ENCODE measurements at regions not wholly inside any gene's neighbourhood (a gene's known extent, or its start where the extent isn't known, plus 50 kb on each side); places are given as distances from the start of the nearest gene placed in this dataset.
"Not testable (repeated sequence)": the region's sequence is repeated elsewhere in the genome, so short reads cannot be mapped to it uniquely, and the experiment has no call there.

GRCh38 chrX:768596-768995 lies 138.0 kb downstream of the SHOX start:
- ChIA-PET POLR2A (no interaction called here), CTCF (no interaction called here)
- TF ChIP-seq, protein P1, sequence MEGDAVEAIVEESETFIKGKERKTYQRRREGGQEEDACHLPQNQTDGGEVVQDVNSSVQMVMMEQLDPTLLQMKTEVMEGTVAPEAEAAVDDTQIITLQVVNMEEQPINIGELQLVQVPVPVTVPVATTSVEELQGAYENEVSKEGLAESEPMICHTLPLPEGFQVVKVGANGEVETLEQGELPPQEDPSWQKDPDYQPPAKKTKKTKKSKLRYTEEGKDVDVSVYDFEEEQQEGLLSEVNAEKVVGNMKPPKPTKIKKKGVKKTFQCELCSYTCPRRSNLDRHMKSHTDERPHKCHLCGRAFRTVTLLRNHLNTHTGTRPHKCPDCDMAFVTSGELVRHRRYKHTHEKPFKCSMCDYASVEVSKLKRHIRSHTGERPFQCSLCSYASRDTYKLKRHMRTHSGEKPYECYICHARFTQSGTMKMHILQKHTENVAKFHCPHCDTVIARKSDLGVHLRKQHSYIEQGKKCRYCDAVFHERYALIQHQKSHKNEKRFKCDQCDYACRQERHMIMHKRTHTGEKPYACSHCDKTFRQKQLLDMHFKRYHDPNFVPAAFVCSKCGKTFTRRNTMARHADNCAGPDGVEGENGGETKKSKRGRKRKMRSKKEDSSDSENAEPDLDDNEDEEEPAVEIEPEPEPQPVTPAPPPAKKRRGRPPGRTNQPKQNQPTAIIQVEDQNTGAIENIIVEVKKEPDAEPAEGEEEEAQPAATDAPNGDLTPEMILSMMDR (IDR thresholded peaks at IDR 0.05; ENCODE audit: control extremely low read depth, extremely low read depth, low read depth, missing control alignments) = no peak
- DNase-seq (ENCODE audit: extremely low spot score) = no peak

DNA sequence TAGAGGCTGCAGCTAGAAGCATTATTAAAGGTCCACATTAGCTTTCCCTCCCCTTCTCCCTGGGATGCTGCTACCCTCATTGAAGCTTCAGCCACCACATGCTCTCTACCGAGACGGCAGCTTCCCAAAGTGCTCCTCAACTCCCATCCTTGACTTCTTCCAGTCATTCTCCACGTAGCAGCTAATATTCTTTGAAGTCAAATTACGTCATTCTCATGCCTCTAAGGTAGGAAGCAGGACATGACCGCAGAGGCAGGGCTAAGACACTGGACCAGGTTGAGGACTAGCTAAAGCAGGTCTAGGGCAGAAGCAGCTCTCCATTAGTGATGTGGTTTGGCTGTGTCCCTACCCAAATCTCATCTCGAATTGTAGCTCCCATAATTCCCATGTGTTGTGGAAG lies 128.3 kb downstream of the SHOX start:
- TF ChIP-seq, protein P1 (IDR thresholded peaks at IDR 0.05; ENCODE audit: control extremely low read depth, extremely low read depth, low read depth, missing control alignments) = no peak
- DNase-seq (ENCODE audit: extremely low spot score) = no peak
- ChIA-PET POLR2A (no interaction called here), CTCF (no interaction called here)

DNA sequence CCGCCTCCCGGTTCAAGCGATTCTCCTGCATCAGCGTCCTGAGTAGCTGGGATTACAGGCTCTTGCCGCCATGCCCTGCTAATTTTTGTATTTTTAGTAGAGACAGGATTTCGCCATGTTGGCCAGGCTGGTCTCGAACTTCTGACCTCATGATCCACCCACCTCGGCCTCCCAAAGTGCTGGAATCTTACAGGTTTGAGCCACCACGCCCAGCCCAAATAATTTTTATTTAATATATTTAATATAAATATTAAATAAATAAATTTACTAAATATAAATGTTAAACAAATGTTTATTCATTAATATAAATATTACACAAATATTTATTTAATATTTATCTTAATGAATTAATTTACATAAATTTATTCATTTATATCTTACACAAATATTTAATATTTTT lies 120.2 kb downstream of the SHOX start:
- ChIA-PET CTCF (no interaction called here), POLR2A (no interaction called here)
- TF ChIP-seq, protein P1 (IDR thresholded peaks at IDR 0.05; ENCODE audit: control extremely low read depth, extremely low read depth, low read depth, missing control alignments) = no peak
- no peak for DNase-seq (ENCODE audit: extremely low spot score)

GRCh38 chrX:750263-750662 lies 119.7 kb downstream of the SHOX start:
- TF ChIP-seq, protein P1 (IDR thresholded peaks at IDR 0.05; ENCODE audit: control extremely low read depth, extremely low read depth, low read depth, missing control alignments) = no peak
- DNase-seq (ENCODE audit: extremely low spot score) = no peak
- ChIA-PET CTCF (no interaction called here), POLR2A (no interaction called here)

- ChIA-PET POLR2A (no interaction called here), CTCF (no interaction called here)
- no peak for DNase-seq (ENCODE audit: extremely low spot score)
- TF ChIP-seq, protein P1 (IDR thresholded peaks at IDR 0.05; ENCODE audit: control extremely low read depth, extremely low read depth, low read depth, missing control alignments) = no peak
Measured at GRCh38 chrX:747176-747575, 116.6 kb downstream of the SHOX start.

DNA sequence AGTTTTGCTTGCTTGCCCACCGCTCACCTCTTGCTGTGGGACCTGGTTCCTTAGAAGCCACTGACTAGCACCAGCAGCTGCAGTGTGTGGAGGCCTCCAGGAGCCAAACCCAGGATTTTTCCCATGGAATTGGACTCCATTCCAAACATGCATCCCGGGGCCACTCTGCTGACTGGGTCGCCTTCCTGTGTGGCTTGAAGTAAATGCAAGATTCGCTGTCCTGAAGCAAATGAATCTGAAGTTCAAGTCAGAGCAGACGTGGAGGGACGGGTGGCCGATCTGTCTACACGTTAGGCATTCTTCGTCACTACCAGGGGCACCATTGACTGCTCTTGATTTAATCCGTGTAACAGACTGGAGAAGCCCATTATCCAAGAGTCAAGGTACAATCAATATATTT lies 109.0 kb downstream of the SHOX start:
- DNase-seq (ENCODE audit: extremely low spot score) = no peak
- ChIA-PET CTCF (no interaction called here), POLR2A (no interaction called here)
- TF ChIP-seq, protein P1 (IDR thresholded peaks at IDR 0.05; ENCODE audit: control extremely low read depth, extremely low read depth, low read depth, missing control alignments) = no peak

DNA sequence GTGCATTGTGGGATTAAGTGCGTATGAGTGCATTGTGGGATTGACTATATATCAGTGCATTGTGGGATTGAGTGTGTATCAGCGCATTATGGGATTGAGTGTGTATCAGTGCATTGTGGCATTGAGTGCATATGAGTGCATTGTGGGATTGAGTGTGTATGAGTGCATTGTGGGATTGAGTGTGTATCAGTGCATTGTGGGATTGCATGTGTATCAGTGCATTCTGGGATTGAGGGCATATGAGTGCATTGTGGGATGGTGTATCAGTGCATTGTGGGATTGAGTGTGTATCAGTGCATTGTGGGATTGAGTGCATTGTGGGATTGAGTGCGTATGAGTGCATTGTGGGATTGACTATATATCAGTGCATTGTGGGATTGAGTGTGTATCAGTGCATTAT lies 106.4 kb downstream of the SHOX start:
- DNase-seq (ENCODE audit: extremely low spot score); CTCF ChIA-PET; POLR2A ChIA-PET: not testable (repeated sequence)

Data from GM10248 (cell line).